Astrocyte of the spinal cord (primary cell): ENCODE measurements at regions not wholly inside any gene's neighbourhood (a gene's known extent, or its start where the extent isn't known, plus 50 kb on each side); places are given as distances from the start of the nearest gene placed in this dataset.

Experiments used
- DNase-seq: peaks from one replicate; pipeline ENCODE4 v3.0.0; 2011; ENCODE audit warnings: low read depth, low spot score
- H3K4me3 ChIP-seq: 2 replicates; pipeline ENCODE4 v1.5.1; 2011; ENCODE audit warnings: low read depth, mild to moderate bottlenecking, low read length, moderate library complexity
- in situ Hi-C: cut with HindIII; loops from 2 replicates; pipeline ENCODE4 v1.10.0; 2017; ENCODE audit warnings: low sequenced_read_pairs
- TF ChIP-seq, protein P1 (sequence below): IDR thresholded peaks from 2 replicates; pipeline ENCODE4 v1.5.1; 2012; ENCODE audit warnings: low read depth, mild to moderate bottlenecking, low read length, inconsistent platforms

GRCh38 chr2:88320076-88320773 lies 132.3 kb downstream of the FOXI3 start:
- DNase-seq = no peak
- no peak overlapping the region for H3K4me3 ChIP-seq
- TF ChIP-seq, protein P1, sequence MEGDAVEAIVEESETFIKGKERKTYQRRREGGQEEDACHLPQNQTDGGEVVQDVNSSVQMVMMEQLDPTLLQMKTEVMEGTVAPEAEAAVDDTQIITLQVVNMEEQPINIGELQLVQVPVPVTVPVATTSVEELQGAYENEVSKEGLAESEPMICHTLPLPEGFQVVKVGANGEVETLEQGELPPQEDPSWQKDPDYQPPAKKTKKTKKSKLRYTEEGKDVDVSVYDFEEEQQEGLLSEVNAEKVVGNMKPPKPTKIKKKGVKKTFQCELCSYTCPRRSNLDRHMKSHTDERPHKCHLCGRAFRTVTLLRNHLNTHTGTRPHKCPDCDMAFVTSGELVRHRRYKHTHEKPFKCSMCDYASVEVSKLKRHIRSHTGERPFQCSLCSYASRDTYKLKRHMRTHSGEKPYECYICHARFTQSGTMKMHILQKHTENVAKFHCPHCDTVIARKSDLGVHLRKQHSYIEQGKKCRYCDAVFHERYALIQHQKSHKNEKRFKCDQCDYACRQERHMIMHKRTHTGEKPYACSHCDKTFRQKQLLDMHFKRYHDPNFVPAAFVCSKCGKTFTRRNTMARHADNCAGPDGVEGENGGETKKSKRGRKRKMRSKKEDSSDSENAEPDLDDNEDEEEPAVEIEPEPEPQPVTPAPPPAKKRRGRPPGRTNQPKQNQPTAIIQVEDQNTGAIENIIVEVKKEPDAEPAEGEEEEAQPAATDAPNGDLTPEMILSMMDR = no peak
- in situ Hi-C loops = no loop called here

DNA sequence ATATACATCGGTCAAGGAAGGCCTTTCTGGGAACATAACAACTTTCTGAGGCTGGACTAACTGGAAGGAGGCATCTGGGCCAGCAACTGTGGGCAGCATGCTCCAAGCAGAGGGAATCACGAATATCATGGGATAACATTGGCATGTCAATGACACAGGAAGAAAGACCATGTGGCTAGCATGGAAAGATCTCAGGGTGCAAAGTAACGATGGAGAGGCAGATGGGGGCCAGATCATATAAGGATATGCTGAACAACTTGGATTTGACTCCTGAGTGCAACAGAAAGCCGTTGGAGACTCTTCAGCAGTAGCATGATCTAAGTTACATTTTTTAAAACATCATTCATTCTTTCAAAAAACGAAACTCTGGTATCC lies 133.6 kb downstream of the FOXI3 start:
- TF ChIP-seq, protein P1 = no peak
- DNase-seq = no peak
- in situ Hi-C loops = no loop called here
- no peak overlapping the region for H3K4me3 ChIP-seq

DNA sequence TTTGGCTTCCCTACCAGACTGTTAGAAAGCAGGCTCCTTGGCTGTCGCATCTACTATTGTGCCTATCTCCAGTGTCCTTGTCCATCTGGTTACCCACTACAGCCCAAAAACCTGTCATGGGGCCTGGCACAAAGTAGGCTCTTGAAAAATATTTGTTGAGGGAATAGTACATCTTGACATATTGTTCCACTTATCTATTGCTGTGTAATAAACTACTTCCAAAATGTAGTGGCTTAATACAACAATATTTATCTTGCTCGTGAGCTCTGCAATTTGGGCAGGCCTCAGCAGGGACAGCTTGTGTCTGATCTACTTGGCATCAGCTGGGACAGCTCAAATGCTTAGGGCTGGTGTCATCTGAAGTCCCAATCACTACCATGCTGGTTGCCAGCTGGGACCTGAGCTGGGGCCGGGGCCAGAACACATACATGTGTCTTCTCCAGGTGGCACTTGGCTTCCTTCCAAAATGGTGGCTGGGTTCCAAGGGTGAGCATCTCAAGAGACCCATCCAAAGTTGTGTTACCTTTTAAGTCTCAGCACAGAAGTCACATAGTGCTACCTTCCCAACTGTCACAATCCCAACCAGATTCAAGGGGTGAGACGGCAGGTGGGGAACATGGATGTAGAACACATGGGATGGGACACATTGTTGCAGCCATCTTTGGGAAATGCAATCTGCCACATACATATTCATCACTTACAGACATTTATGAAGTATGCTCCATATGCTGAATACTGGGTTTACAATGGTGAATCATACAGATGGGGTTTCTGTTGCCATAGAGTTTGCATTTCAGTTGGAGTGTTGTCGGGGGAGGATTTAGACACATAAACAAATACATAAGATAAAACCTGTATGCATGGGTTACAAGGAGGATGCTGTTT lies 134.2 kb downstream of the FOXI3 start:
- TF ChIP-seq, protein P1 = no peak
- in situ Hi-C loops = no loop called here

DNA sequence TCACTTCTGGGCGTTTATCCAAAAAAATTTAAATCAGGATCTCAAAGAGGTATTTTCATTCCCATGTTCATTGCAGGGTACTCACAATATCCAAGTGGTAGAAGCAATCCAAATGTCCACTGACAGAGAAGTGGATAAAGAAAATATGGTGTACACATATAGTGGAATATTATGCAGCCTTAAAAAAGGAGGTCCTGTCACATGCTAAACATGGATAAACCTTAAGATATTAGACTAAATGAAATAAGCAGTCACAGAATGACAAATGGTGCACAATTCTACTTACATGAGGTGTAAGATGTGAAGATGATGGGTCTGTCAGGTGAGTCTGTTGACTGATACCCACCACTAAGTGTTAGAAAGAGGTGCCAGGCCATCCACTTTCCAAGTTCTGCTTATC lies 140.6 kb downstream of the THNSL2 start:
- DNase-seq = no peak
- in situ Hi-C loops = no loop called here
- no peak overlapping the region for H3K4me3 ChIP-seq
- TF ChIP-seq, protein P1 = no peak

More for the DNA sequence above, 134.2 kb downstream of the FOXI3 start:
- no peak for DNase-seq
- no peak overlapping the region for H3K4me3 ChIP-seq

GRCh38 chr2:88307817-88308216 lies 137.7 kb downstream of the THNSL2 start:
- TF ChIP-seq, protein P1 = peak; percentile 42
- DNase-seq = no peak
- no peak overlapping the region for H3K4me3 ChIP-seq
- in situ Hi-C loops = no loop called here

DNA sequence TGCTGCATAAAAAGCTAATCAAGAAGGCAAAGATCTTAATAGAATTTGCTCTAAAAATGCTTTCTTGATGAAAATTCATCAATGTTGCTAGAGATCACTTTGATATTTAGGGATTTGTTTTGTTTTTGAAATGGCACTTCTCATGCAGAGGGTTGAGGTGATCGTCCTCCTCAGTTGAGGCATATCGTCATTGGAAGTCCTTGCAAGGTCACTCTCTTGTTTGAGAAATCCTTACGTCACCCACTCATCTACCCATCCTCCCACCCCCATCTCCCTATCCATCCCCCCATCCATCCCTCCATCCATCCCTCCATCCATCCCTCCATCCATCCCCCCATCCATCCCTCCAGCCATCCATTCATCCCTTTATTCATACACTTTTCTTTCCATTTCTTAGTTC lies 133.7 kb downstream of the THNSL2 start:
- in situ Hi-C loops = no loop called here
- no peak for DNase-seq
- TF ChIP-seq, protein P1 = no peak
- H3K4me3 ChIP-seq = no peak overlapping the region
